BE2C (cell line): ENCODE measurements at regions not wholly inside any gene's neighbourhood (a gene's known extent, or its start where the extent isn't known, plus 50 kb on each side); places are given as distances from the start of the nearest gene placed in this dataset.

Experiments
- DNase-seq: peaks from one replicate; pipeline ENCODE4 v3.0.0-alpha.2; 2020
- H3K27me3 ChIP-seq: fragments of 250-450 bp; sonication (Bioruptor Pico); 2 replicates; pipeline ENCODE4 v1.5.1; 2020; ENCODE audit warnings: mild to moderate bottlenecking
- H3K36me3 ChIP-seq: fragments of 250-450 bp; sonication (Bioruptor Pico); 2 replicates; pipeline ENCODE4 v1.5.1; 2020; ENCODE audit warnings: mild to moderate bottlenecking
- H3K4me1 ChIP-seq: fragments of 250-450 bp; sonication (Bioruptor Pico); 2 replicates; pipeline ENCODE4 v1.5.1; 2020
- H3K4me3 ChIP-seq: 2 replicates; pipeline ENCODE4 v1.5.1; 2011; ENCODE audit warnings: low read depth, low read length
- H3K9me3 ChIP-seq: fragments of 250-450 bp; sonication (Bioruptor Pico); 2 replicates; pipeline ENCODE4 v1.5.1; 2020
- TF ChIP-seq, protein P1 (sequence below): IDR thresholded peaks from 2 replicates; pipeline ENCODE4 v1.5.1; 2012; ENCODE audit warnings: mild to moderate bottlenecking, low read depth, low read length

DNA sequence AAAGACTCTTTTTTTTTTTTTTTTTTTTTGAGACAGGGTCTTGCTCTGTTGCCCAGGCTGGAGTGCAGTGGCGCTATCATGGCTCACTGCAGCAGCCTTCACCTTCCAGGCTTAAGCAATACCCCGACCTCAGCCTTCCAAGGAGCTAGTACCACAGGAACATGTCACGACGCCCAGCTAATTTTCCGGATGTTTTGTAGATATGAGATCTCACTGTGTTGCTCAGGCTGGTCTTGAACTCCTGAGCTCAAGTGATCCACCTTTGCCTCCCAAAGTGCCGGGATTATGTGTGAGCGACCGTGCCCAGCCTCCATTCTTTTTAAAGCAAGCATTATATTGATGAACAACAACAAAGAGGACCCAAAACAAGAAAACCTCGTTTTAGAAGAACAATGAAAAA, 307.1 kb upstream of the ID2 start:
- Histone ChIP-seq H3K4me3 (no peak overlapping the region), H3K9me3 (no peaks in the 10 kb centered on the region), H3K27me3 (0 out of 2 replicates have a peak, but pooled peaks cover 2% of the 10 kb centered on the region), H3K36me3 (no peaks in the 10 kb centered on the region), H3K4me1 (no peaks in the 10 kb centered on the region)
- TF ChIP-seq, protein P1, sequence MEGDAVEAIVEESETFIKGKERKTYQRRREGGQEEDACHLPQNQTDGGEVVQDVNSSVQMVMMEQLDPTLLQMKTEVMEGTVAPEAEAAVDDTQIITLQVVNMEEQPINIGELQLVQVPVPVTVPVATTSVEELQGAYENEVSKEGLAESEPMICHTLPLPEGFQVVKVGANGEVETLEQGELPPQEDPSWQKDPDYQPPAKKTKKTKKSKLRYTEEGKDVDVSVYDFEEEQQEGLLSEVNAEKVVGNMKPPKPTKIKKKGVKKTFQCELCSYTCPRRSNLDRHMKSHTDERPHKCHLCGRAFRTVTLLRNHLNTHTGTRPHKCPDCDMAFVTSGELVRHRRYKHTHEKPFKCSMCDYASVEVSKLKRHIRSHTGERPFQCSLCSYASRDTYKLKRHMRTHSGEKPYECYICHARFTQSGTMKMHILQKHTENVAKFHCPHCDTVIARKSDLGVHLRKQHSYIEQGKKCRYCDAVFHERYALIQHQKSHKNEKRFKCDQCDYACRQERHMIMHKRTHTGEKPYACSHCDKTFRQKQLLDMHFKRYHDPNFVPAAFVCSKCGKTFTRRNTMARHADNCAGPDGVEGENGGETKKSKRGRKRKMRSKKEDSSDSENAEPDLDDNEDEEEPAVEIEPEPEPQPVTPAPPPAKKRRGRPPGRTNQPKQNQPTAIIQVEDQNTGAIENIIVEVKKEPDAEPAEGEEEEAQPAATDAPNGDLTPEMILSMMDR = no peak
- no peak for DNase-seq

DNA sequence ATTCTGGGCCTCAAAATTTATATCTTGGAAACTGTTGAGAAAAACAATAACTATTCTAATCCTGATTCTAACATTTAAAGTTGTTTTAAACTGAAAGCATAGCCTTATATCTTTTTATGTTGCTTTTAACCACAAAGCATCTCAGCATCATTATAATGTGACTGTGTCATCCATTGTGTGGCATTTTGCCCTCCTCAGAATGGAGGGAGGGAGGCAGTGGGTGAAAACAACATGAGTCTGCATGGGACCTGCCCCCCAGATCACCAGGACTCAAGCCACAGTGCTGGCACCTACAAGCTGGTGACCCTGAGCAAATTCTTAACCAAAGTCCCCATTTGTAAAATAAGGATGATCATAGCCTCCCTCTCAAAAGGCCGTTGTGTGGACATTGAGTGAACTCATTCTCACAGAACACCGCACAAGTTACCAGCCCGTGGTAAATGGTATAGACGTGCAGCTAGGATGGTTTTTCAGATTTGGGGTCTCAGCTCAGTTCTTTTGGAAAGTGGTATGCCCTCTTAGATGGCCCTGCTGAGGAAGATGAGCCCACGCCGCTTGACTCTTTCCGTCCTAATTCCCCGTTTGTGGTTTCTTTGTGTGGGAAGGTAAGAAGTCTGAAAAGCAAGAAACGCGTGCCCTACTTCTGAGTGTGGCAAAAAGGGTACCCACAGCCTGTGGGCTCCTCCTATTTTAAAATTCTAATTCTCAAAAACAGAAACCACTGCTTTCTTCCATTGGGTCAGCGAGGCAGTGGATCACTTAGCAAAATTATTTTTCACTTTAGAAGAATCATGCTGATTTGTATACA, 305.0 kb upstream of the ID2 start:
- TF ChIP-seq, protein P1 = no peak
- Histone ChIP-seq H3K27me3 (0 out of 2 replicates have a peak, but pooled peaks cover 2% of the 10 kb centered on the region), H3K9me3 (no peaks in the 10 kb centered on the region), H3K4me1 (no peaks in the 10 kb centered on the region), H3K36me3 (no peaks in the 10 kb centered on the region), H3K4me3 (no peak overlapping the region)
- no peak for DNase-seq

GRCh38 chr2:8378016-8378810, 303.6 kb upstream of the ID2 start:
- no peak overlapping the region for H3K4me3 ChIP-seq
- DNase-seq = no peak
- H3K36me3 ChIP-seq = no peaks in the 10 kb centered on the region
- H3K27me3 ChIP-seq = 0 out of 2 replicates have a peak, but pooled peaks cover 2% of the 10 kb centered on the region
- TF ChIP-seq, protein P1 = no peak
- H3K4me1 ChIP-seq = no peaks in the 10 kb centered on the region
- no peaks in the 10 kb centered on the region for H3K9me3 ChIP-seq

DNA sequence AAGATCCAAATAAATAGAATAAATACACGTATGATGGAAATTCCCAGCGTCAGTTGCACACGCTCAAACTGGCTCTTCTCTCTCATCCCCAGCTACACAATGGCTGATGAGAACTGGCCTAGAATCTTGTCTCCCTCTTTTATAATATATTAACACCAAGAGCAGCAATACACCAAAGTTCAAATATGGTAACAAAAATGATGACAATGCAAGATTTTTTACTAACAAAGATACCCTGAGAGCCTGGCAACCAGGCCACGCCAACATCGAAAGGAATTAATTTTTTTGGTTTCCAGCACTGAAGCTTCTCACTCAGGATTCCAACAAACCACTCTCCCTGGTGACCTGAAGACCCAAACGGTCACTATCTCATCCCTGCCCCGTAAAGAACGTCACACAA, 302.7 kb upstream of the ID2 start:
- Histone ChIP-seq H3K36me3 (no peaks in the 10 kb centered on the region), H3K4me3 (no peak overlapping the region), H3K27me3 (0 out of 2 replicates have a peak, but pooled peaks cover 2% of the 10 kb centered on the region), H3K4me1 (no peaks in the 10 kb centered on the region), H3K9me3 (no peaks in the 10 kb centered on the region)
- no peak for DNase-seq
- TF ChIP-seq, protein P1 = no peak

DNA sequence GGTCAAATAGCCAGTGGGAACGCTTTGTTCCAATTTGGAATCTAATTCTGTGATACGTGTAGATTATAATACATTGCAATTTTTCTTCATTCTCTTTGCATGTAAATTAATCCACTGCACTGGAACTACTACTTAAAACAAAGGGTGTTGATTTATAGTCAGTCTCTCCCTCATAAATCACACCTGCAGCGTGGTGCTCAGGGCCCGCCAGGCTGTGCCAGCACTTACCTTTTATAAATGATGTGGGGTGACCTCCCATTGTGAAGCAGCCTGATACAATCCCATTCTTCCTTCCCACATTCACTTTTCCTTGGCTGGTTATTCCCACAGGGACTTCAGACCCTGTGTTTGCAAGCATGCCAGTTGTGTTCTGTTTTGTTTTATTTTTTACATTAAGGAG, 302.3 kb upstream of the ID2 start:
- H3K9me3 ChIP-seq = no peaks in the 10 kb centered on the region
- H3K4me1 ChIP-seq = no peaks in the 10 kb centered on the region
- TF ChIP-seq, protein P1 = no peak
- DNase-seq = no peak
- no peak overlapping the region for H3K4me3 ChIP-seq
- H3K27me3 ChIP-seq = 0 out of 2 replicates have a peak, but pooled peaks cover 2% of the 10 kb centered on the region
- H3K36me3 ChIP-seq = no peaks in the 10 kb centered on the region
